Body of pancreas (tissue), 4 donors: ENCODE measurements at regions not wholly inside any gene's neighbourhood (a gene's known extent, or its start where the extent isn't known, plus 50 kb on each side); places are given as distances from the start of the nearest gene placed in this dataset.

Experiments used
- POLR2A ChIP-seq, 3 donors: fragments of 450-650 bp; IDR thresholded peaks; one replicate each; pipeline ENCODE4 v1.6.1; 2016; ENCODE audit warnings: antibody characterized with exemption in 3 of 3, mild to moderate bottlenecking in 2 of 3
- TF ChIP-seq, protein P1 (sequence below), 7 experiments: fragments of 450-650 bp in 4 of 7; fragments of 200-600 bp in 3 of 7; sonication (generic) in 3 of 7; IDR thresholded peaks; one replicate each; pipeline ENCODE4 v1.5.1; 2016 to 2019; ENCODE audit warnings: antibody characterized with exemption in 7 of 7

DNA sequence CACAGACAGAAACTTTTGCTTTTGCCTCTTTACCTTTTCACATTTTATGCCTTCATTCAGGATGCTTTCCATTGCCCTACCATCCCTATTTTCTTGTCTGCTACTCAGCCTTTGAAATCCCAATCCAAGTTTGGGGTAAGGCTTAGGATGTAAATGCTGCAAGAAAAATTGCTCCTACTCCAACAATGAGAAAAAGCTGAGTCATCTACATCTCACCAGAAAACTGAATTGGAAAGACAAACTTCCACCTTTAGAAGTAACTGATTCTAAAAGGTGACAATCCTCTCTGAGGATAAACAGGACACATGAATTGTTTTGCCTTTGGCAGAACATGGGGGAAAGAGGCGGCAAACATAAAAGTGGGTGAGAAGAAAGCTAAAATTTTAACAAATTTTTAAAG, 295.6 kb downstream of the NR2F1-AS1 start:
- TF ChIP-seq, protein P1, sequence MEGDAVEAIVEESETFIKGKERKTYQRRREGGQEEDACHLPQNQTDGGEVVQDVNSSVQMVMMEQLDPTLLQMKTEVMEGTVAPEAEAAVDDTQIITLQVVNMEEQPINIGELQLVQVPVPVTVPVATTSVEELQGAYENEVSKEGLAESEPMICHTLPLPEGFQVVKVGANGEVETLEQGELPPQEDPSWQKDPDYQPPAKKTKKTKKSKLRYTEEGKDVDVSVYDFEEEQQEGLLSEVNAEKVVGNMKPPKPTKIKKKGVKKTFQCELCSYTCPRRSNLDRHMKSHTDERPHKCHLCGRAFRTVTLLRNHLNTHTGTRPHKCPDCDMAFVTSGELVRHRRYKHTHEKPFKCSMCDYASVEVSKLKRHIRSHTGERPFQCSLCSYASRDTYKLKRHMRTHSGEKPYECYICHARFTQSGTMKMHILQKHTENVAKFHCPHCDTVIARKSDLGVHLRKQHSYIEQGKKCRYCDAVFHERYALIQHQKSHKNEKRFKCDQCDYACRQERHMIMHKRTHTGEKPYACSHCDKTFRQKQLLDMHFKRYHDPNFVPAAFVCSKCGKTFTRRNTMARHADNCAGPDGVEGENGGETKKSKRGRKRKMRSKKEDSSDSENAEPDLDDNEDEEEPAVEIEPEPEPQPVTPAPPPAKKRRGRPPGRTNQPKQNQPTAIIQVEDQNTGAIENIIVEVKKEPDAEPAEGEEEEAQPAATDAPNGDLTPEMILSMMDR (IDR thresholded peaks at IDR 0.05) = no peak
- no peak for TF ChIP-seq POLR2A (IDR thresholded peaks at IDR 0.05)
